ENCODE measurements at regions not wholly inside any gene's neighbourhood (a gene's known extent, or its start where the extent isn't known, plus 50 kb on each side); places are given as distances from the start of the nearest gene placed in this dataset.

- Histone ChIP-seq H3K27me3 (ENCODE audit: insufficient read depth, low read length, poor library complexity, severe bottlenecking) (no peaks in the 10 kb centered on the region), H3K36me3 (ENCODE audit: insufficient read depth, low read length) (no peaks in the 10 kb centered on the region), H3K4me1 (ENCODE audit: insufficient read depth, low read length) (no peaks in the 10 kb centered on the region), H3K4me3 (ENCODE audit: low read length) (no peak overlapping the region), H3K27ac (ENCODE audit: low read depth, low read length) (no peak overlapping the region), H3K9me3 (ENCODE audit: low read length) (no peaks in the 10 kb centered on the region)
- ChIA-PET POLR2A (no interaction called here), CTCF (no interaction called here)
- DNase-seq = no peak
- peaks cover 0 to 2% (median 0%) of the 10 kb centered on the region in 3 donors for H3K36me3 Mint-ChIP-seq
- no peak overlapping the region for H3K27ac Mint-ChIP-seq
- H3K9me3 Mint-ChIP-seq = peaks cover 3 to 9% (median 6%) of the 10 kb centered on the region in 5 donors
- H3K27me3 Mint-ChIP-seq = peaks cover 6 to 22% of the 10 kb centered on the region in 2 donors
- H3K4me1 Mint-ChIP-seq = no peaks in the 10 kb centered on the region
- H3K4me3 Mint-ChIP-seq = no peak overlapping the region
Measured at GRCh38 chr14:101152855-101153254, 249.3 kb upstream of the RTL1 start.

DNA sequence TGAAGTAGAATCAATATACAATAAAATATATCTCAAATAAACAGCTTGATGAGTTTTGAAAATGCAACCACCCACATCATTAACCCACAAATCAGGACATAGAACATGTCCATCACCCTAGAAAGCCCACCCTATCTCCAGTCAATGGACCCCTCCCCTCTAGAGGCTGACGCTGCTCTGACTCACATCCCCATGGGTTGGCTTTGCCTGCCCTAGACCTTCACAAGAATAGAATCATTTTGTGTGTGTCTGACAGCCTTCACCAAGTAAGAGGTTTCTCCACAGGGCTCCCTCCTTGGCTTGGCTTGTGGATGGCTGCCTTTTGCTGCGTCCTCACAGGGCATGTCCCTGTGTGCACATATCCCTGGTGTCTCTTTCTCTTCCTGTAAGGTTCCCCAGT is 250.2 kb upstream of the RTL1 start:
- Mint-ChIP-seq H3K36me3 (no peaks in the 10 kb centered on the region), H3K4me1 (no peaks in the 10 kb centered on the region), H3K9me3 (peaks cover 0 to 2% (median 0%) of the 10 kb centered on the region in 5 donors), H3K27ac (no peak overlapping the region), H3K27me3 (peaks cover 8 to 22% of the 10 kb centered on the region in 2 donors), H3K4me3 (no peak overlapping the region)
- no peaks in the 10 kb centered on the region for H3K36me3 ChIP-seq (ENCODE audit: insufficient read depth, low read length)
- no peak overlapping the region for H3K4me3 ChIP-seq (ENCODE audit: low read length)
- H3K27ac ChIP-seq (ENCODE audit: low read depth, low read length) = no peak overlapping the region
- ChIA-PET POLR2A (no interaction called here), CTCF (no interaction called here)
- no peaks in the 10 kb centered on the region for H3K4me1 ChIP-seq (ENCODE audit: insufficient read depth, low read length)
- H3K9me3 ChIP-seq (ENCODE audit: low read length) = no peaks in the 10 kb centered on the region
- no peak for DNase-seq
- H3K27me3 ChIP-seq (ENCODE audit: insufficient read depth, low read length, poor library complexity, severe bottlenecking) = no peaks in the 10 kb centered on the region

DNA sequence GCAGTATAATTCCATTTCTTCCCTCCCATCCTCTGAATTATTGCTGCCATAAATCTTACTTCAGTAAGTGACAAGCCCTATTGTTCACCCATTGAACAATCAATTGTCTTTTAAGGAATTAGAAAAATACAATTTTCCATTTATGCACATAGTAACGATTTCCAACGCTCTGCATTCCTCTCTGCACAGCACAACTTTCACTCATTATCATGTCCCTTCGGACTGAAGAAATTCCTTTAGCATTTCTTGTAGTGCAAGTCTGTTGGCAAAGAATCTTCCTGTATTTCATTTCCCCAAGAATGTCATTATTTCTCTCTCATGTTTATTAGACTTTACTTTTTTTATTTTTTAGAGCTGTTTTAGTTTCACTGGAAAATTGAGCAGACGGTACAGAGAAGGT is 252.1 kb upstream of the RTL1 start:
- no peaks in the 10 kb centered on the region for H3K27me3 ChIP-seq (ENCODE audit: insufficient read depth, low read length, poor library complexity, severe bottlenecking)
- H3K4me3 ChIP-seq (ENCODE audit: low read length) = no peak overlapping the region
- no peak overlapping the region for H3K27ac Mint-ChIP-seq
- no peak for DNase-seq
- H3K27ac ChIP-seq (ENCODE audit: low read depth, low read length) = no peak overlapping the region
- H3K4me3 Mint-ChIP-seq = no peak overlapping the region
- ChIA-PET POLR2A (no interaction called here), CTCF (no interaction called here)
- H3K9me3 ChIP-seq (ENCODE audit: low read length) = no peaks in the 10 kb centered on the region
- no peaks in the 10 kb centered on the region for H3K4me1 Mint-ChIP-seq
- H3K36me3 Mint-ChIP-seq = no peaks in the 10 kb centered on the region
- no peaks in the 10 kb centered on the region for H3K36me3 ChIP-seq (ENCODE audit: insufficient read depth, low read length)
- H3K9me3 Mint-ChIP-seq = peaks cover 0 to 3% (median 0%) of the 10 kb centered on the region in 5 donors
- H3K4me1 ChIP-seq (ENCODE audit: insufficient read depth, low read length) = no peaks in the 10 kb centered on the region
- H3K27me3 Mint-ChIP-seq = peaks cover 8 to 24% of the 10 kb centered on the region in 2 donors

DNA sequence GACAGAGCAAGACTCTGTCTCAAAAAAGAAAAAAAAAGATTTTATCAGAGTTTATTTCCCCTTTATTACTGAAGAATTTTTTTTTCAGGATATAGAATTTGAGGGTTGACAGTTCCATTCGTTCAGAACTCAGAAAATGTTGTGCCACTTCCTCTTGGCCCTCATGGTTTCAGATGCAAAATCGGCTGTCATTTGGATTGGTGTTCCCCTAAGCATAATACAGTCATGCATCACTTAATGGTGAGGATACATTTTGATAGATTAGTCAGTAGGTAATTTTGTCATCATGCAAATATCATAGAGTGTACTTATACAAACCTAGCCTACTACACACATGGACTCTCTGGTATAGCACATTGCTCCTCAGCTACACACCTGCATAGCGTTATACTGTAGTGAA is 263.9 kb upstream of the RTL1 start:
- Mint-ChIP-seq H3K36me3 (no peaks in the 10 kb centered on the region), H3K9me3 (peaks cover 19 to 34% (median 23%) of the 10 kb centered on the region in 5 donors), H3K27ac (no peak overlapping the region), H3K4me3 (no peak overlapping the region), H3K4me1 (no peaks in the 10 kb centered on the region), H3K27me3 (peaks cover 2 to 23% of the 10 kb centered on the region in 2 donors)
- Histone ChIP-seq H3K27ac (ENCODE audit: low read depth, low read length) (no peak overlapping the region), H3K4me1 (ENCODE audit: insufficient read depth, low read length) (no peaks in the 10 kb centered on the region), H3K9me3 (ENCODE audit: low read length) (no peaks in the 10 kb centered on the region), H3K27me3 (ENCODE audit: insufficient read depth, low read length, poor library complexity, severe bottlenecking) (no peaks in the 10 kb centered on the region), H3K36me3 (ENCODE audit: insufficient read depth, low read length) (no peaks in the 10 kb centered on the region), H3K4me3 (ENCODE audit: low read length) (no peak overlapping the region)
- POLR2A ChIA-PET = no interaction called here
- no peak for DNase-seq
- CTCF ChIA-PET = no interaction called here

GRCh38 chr14:101169267-101169666 is 265.7 kb upstream of the RTL1 start:
- H3K4me1 ChIP-seq (ENCODE audit: insufficient read depth, low read length) = no peaks in the 10 kb centered on the region
- ChIA-PET POLR2A (no interaction called here), CTCF (no interaction called here)
- no peaks in the 10 kb centered on the region for H3K4me1 Mint-ChIP-seq
- H3K36me3 ChIP-seq (ENCODE audit: insufficient read depth, low read length) = no peaks in the 10 kb centered on the region
- peaks cover 4 to 28% of the 10 kb centered on the region in 2 donors for H3K27me3 Mint-ChIP-seq
- no peak for DNase-seq
- H3K36me3 Mint-ChIP-seq = no peaks in the 10 kb centered on the region
- H3K4me3 ChIP-seq (ENCODE audit: low read length) = no peak overlapping the region
- no peaks in the 10 kb centered on the region for H3K9me3 ChIP-seq (ENCODE audit: low read length)
- H3K27ac ChIP-seq (ENCODE audit: low read depth, low read length) = no peak overlapping the region
- no peak overlapping the region for H3K27ac Mint-ChIP-seq
- H3K9me3 Mint-ChIP-seq = peaks cover 19 to 31% (median 26%) of the 10 kb centered on the region in 5 donors
- no peaks in the 10 kb centered on the region for H3K27me3 ChIP-seq (ENCODE audit: insufficient read depth, low read length, poor library complexity, severe bottlenecking)
- H3K4me3 Mint-ChIP-seq = no peak overlapping the region

DNA sequence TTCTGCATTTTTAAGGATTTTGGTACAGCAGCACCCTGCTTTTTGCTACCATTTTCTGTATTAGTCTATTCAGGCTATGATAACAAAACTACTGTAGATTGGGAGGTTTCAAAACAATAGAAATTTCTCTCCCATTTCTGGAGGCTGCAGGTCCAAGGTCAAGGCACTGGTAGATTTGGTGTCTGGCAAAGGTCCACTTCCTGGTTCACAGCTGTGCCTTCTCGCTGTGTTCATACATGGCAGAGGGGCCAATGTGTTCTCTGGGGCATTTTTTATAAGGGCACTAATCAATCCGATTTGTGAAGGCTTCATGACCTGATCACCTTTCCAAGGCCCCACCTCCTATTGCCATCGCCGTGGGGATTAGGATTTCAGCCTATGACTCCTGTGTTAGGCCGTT is 268.1 kb upstream of the RTL1 start:
- H3K4me1 Mint-ChIP-seq = no peaks in the 10 kb centered on the region
- H3K4me3 Mint-ChIP-seq = no peak overlapping the region
- Histone ChIP-seq H3K9me3 (ENCODE audit: low read length) (no peaks in the 10 kb centered on the region), H3K27me3 (ENCODE audit: insufficient read depth, low read length, poor library complexity, severe bottlenecking) (no peaks in the 10 kb centered on the region), H3K36me3 (ENCODE audit: insufficient read depth, low read length) (no peaks in the 10 kb centered on the region), H3K4me3 (ENCODE audit: low read length) (no peak overlapping the region), H3K27ac (ENCODE audit: low read depth, low read length) (no peak overlapping the region), H3K4me1 (ENCODE audit: insufficient read depth, low read length) (no peaks in the 10 kb centered on the region)
- H3K36me3 Mint-ChIP-seq = no peaks in the 10 kb centered on the region
- DNase-seq = no peak
- peaks cover 9 to 23% (median 16%) of the 10 kb centered on the region in 5 donors for H3K9me3 Mint-ChIP-seq
- CTCF ChIA-PET = no interaction called here
- H3K27ac Mint-ChIP-seq = no peak overlapping the region
- peaks cover 4 to 26% of the 10 kb centered on the region in 2 donors for H3K27me3 Mint-ChIP-seq
- POLR2A ChIA-PET = no interaction called here

DNA sequence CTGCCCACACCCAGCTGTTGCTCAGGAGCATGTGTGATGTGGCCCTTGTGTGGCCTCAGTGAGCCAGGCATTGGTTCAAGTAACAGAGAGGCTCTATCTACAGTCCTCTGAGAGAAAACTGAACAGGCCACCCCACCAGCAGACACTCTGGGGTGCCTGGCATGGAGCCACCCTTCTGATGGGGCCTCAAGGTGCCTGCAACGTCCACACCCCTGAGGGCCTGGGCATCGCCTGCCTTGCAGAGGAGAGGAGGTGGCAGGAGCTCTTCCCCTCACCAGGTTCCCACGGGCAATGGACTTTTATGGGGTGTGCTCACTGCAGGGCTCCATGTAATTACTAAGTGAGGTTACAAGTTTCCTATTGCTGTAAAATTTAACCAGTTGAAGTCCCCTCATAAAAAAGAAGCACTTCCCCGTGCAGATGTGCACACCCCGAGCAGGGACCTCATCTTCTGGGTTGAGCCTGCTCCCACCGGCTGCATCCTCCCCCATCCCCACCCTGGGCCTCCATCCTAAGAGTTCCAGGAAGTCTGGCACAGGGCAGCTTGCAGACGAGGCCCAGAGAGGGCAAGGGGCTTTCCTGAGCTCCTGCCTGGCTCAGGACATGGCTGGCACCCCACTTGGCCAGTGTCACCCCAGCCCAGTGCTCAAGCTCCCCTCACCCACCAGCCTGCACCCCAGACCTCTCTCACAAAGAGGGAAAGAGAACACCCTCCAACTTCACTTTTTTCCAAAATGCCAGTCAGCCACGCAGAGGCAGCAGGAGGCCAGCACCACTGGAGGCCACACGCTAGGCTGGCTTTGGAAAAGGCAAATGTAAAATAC is 270.4 kb upstream of the RTL1 start:
- Histone ChIP-seq H3K27me3 (ENCODE audit: insufficient read depth, low read length, poor library complexity, severe bottlenecking) (no peaks in the 10 kb centered on the region), H3K27ac (ENCODE audit: low read depth, low read length) (no peak overlapping the region), H3K4me3 (ENCODE audit: low read length) (no peak overlapping the region), H3K36me3 (ENCODE audit: insufficient read depth, low read length) (no peaks in the 10 kb centered on the region), H3K9me3 (ENCODE audit: low read length) (no peaks in the 10 kb centered on the region), H3K4me1 (ENCODE audit: insufficient read depth, low read length) (no peaks in the 10 kb centered on the region)
- Mint-ChIP-seq H3K9me3 (peaks cover 0 to 7% (median 0%) of the 10 kb centered on the region in 5 donors), H3K27ac (no peak overlapping the region), H3K36me3 (no peaks in the 10 kb centered on the region), H3K4me1 (no peaks in the 10 kb centered on the region), H3K27me3 (peaks cover 7 to 20% of the 10 kb centered on the region in 2 donors), H3K4me3 (no peak overlapping the region)
- ChIA-PET CTCF (no interaction called here), POLR2A (no interaction called here)
- DNase-seq = no peak

- no peaks in the 10 kb centered on the region for H3K36me3 ChIP-seq (ENCODE audit: insufficient read depth, low read length)
- Mint-ChIP-seq H3K9me3 (peaks cover 0 to 6% (median 0%) of the 10 kb centered on the region in 5 donors), H3K4me3 (no peak overlapping the region), H3K4me1 (no peaks in the 10 kb centered on the region), H3K36me3 (no peaks in the 10 kb centered on the region), H3K27me3 (peaks cover 7 to 20% of the 10 kb centered on the region in 2 donors), H3K27ac (no peak overlapping the region)
- DNase-seq = no peak
- no peaks in the 10 kb centered on the region for H3K9me3 ChIP-seq (ENCODE audit: low read length)
- no peaks in the 10 kb centered on the region for H3K27me3 ChIP-seq (ENCODE audit: insufficient read depth, low read length, poor library complexity, severe bottlenecking)
- ChIA-PET CTCF (no interaction called here), POLR2A (no interaction called here)
- H3K4me3 ChIP-seq (ENCODE audit: low read length) = no peak overlapping the region
- no peaks in the 10 kb centered on the region for H3K4me1 ChIP-seq (ENCODE audit: insufficient read depth, low read length)
- no peak overlapping the region for H3K27ac ChIP-seq (ENCODE audit: low read depth, low read length)
Measured at GRCh38 chr14:101174522-101174838, 271.0 kb upstream of the RTL1 start.
